GM18508 (cell line): ENCODE measurements at regions not wholly inside any gene's neighbourhood (a gene's known extent, or its start where the extent isn't known, plus 50 kb on each side); places are given as distances from the start of the nearest gene placed in this dataset.

Experiments
- ATAC-seq: cut with Tn5 transposase; IDR thresholded peaks from one replicate; pipeline ENCODE4 v1.9.1; 2021; ENCODE audit warnings: moderate number of reproducible peaks; ENCODE audit not compliant: insufficient read depth, unreplicated experiment

- no peak for ATAC-seq
These were observed 755.7 kb downstream of the HDGFL1 start for GRCh38 chr6:23325065-23325464.

- ATAC-seq, result no peak
These were observed 758.3 kb downstream of the HDGFL1 start for GRCh38 chr6:23327621-23328020.

GRCh38 chr6:23329086-23329485 is 759.7 kb downstream of the HDGFL1 start:
- ATAC-seq, result no peak

- ATAC-seq, result no peak
These were observed 761.3 kb downstream of the HDGFL1 start for GRCh38 chr6:23330632-23331031.

- ATAC-seq, result no peak
These were observed 765.0 kb downstream of the HDGFL1 start for GRCh38 chr6:23334360-23334759.

GRCh38 chr6:23335894-23336293 is 766.5 kb downstream of the HDGFL1 start:
- ATAC-seq, result no peak

GRCh38 chr6:23339268-23339667 is 769.9 kb downstream of the HDGFL1 start:
- no peak for ATAC-seq

GRCh38 chr6:23340271-23340670 is 770.9 kb downstream of the HDGFL1 start:
- no peak for ATAC-seq

- ATAC-seq, result no peak
These were observed 774.4 kb downstream of the HDGFL1 start for GRCh38 chr6:23343610-23344306.

- no peak for ATAC-seq
These were observed 777.8 kb upstream of the NRSN1 start for GRCh38 chr6:23348185-23348584.

GRCh38 chr6:23349521-23350147 is 776.4 kb upstream of the NRSN1 start:
- no peak for ATAC-seq

- ATAC-seq, result no peak
These were observed 775.1 kb upstream of the NRSN1 start for GRCh38 chr6:23350752-23351453.

- ATAC-seq, result no peak
These were observed 772.0 kb upstream of the NRSN1 start for GRCh38 chr6:23354004-23354403.

- ATAC-seq, result no peak
These were observed 768.7 kb upstream of the NRSN1 start for GRCh38 chr6:23357185-23357766.

GRCh38 chr6:23365732-23366131 is 760.3 kb upstream of the NRSN1 start:
- ATAC-seq, result no peak

- no peak for ATAC-seq
These were observed 758.7 kb upstream of the NRSN1 start for GRCh38 chr6:23367311-23367710.

- ATAC-seq, result no peak
These were observed 757.5 kb upstream of the NRSN1 start for GRCh38 chr6:23368557-23368956.

- ATAC-seq, result no peak
These were observed 756.0 kb upstream of the NRSN1 start for GRCh38 chr6:23370051-23370450.

- ATAC-seq, result no peak
These were observed 754.7 kb upstream of the NRSN1 start for GRCh38 chr6:23371132-23371915.

- ATAC-seq, result no peak
These were observed 748.2 kb upstream of the NRSN1 start for GRCh38 chr6:23377830-23378229.
